Smooth muscle cell (in vitro differentiated cells): ENCODE measurements at regions not wholly inside any gene's neighbourhood (a gene's known extent, or its start where the extent isn't known, plus 50 kb on each side); places are given as distances from the start of the nearest gene placed in this dataset.

ENCODE experiments used
- DNase-seq: peaks from one replicate; lab custom pipeline; 2025; ENCODE audit not compliant: unreplicated experiment; lab: John Stamatoyannopoulos, UW
- H2AFZ ChIP-seq: fragments of 200-600 bp; sonication (generic); 2 replicates; pipeline ENCODE4 v1.6.0; 2016; ENCODE audit warnings: antibody characterized with exemption, low read depth, mild to moderate bottlenecking
- H3F3A ChIP-seq: fragments of 200-600 bp; sonication (generic); 2 replicates; pipeline ENCODE4 v1.6.0; 2017; ENCODE audit warnings: antibody characterized with exemption, low read depth
- H3K27ac ChIP-seq: fragments of 200-600 bp; sonication (generic); 2 replicates; pipeline ENCODE4 v1.5.1; 2016; ENCODE audit warnings: low read depth, mild to moderate bottlenecking
- H3K27me3 ChIP-seq: fragments of 200-600 bp; sonication (generic); 2 replicates; pipeline ENCODE4 v1.6.1; 2016; ENCODE audit warnings: low read depth, mild to moderate bottlenecking
- H3K36me3 ChIP-seq: fragments of 200-600 bp; sonication (generic); 2 replicates; pipeline ENCODE4 v1.5.1; 2016; ENCODE audit warnings: low read depth
- H3K4me1 ChIP-seq: fragments of 200-600 bp; sonication (generic); 2 replicates; pipeline ENCODE4 v1.5.1; 2016; ENCODE audit warnings: low read depth
- H3K4me2 ChIP-seq: fragments of 200-600 bp; sonication (generic); 2 replicates; pipeline ENCODE4 v1.6.0; 2016; ENCODE audit warnings: mild to moderate bottlenecking
- H3K4me3 ChIP-seq: fragments of 200-600 bp; sonication (generic); 2 replicates; pipeline ENCODE4 v1.5.1; 2016; ENCODE audit warnings: mild to moderate bottlenecking
- H3K79me2 ChIP-seq: fragments of 200-600 bp; sonication (generic); 2 replicates; pipeline ENCODE4 v1.6.0; 2016; ENCODE audit warnings: low read depth, mild to moderate bottlenecking
- H3K9ac ChIP-seq: fragments of 200-600 bp; sonication (generic); 2 replicates; pipeline ENCODE4 v1.6.0; 2016; ENCODE audit warnings: low read depth
- H3K9me3 ChIP-seq: fragments of 200-600 bp; sonication (generic); replicated peaks from 2 replicates; pipeline ENCODE4 v1.5.1; 2016; ENCODE audit warnings: low read depth
- H4K20me1 ChIP-seq: fragments of 200-600 bp; sonication (generic); 2 replicates; pipeline ENCODE4 v1.6.0; 2016; ENCODE audit warnings: low read depth
- WGBS: methylation state at CpG from one replicate; pipeline ENCODE4 v1.1.7; 2016; ENCODE audit warnings: low lambda C conversion rate; 5-methylcytosine and 5-hydroxymethylcytosine counted together
- TF ChIP-seq, protein P1 (sequence below): fragments of 200-600 bp; sonication (generic); IDR thresholded peaks from 2 replicates; pipeline ENCODE4 v1.5.1; 2017; ENCODE audit warnings: borderline replicate concordance, mild to moderate bottlenecking, antibody characterized with exemption; ENCODE audit not compliant: insufficient read depth, poor library complexity, severe bottlenecking

GRCh38 chr5:125336401-125336800 lies 590.0 kb upstream of the ZNF608 start:
- Histone ChIP-seq H3F3A (no peaks in the 10 kb centered on the region), H3K4me2 (no peak overlapping the region), H3K4me1 (peaks cover 10% of the 10 kb centered on the region), H4K20me1 (no peaks in the 10 kb centered on the region), H3K27ac (no peak overlapping the region), H3K36me3 (no peaks in the 10 kb centered on the region), H3K4me3 (no peak overlapping the region), H2AFZ (no peak overlapping the region), H3K79me2 (no peaks in the 10 kb centered on the region), H3K27me3 (no peaks in the 10 kb centered on the region), H3K9ac (no peak overlapping the region), H3K9me3 (no peaks in the 10 kb centered on the region)
- TF ChIP-seq, protein P1, sequence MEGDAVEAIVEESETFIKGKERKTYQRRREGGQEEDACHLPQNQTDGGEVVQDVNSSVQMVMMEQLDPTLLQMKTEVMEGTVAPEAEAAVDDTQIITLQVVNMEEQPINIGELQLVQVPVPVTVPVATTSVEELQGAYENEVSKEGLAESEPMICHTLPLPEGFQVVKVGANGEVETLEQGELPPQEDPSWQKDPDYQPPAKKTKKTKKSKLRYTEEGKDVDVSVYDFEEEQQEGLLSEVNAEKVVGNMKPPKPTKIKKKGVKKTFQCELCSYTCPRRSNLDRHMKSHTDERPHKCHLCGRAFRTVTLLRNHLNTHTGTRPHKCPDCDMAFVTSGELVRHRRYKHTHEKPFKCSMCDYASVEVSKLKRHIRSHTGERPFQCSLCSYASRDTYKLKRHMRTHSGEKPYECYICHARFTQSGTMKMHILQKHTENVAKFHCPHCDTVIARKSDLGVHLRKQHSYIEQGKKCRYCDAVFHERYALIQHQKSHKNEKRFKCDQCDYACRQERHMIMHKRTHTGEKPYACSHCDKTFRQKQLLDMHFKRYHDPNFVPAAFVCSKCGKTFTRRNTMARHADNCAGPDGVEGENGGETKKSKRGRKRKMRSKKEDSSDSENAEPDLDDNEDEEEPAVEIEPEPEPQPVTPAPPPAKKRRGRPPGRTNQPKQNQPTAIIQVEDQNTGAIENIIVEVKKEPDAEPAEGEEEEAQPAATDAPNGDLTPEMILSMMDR, result no peak
- DNase-seq, result no peak
- WGBS, result 39% methylated on average over 2 of the region's 2 CpGs

- no peaks in the 10 kb centered on the region for H3K79me2 ChIP-seq
- H3F3A ChIP-seq, result no peaks in the 10 kb centered on the region
- H3K36me3 ChIP-seq, result no peaks in the 10 kb centered on the region
- TF ChIP-seq, protein P1, result no peak
- no peak overlapping the region for H3K27ac ChIP-seq
- no peaks in the 10 kb centered on the region for H3K9me3 ChIP-seq
- H3K4me3 ChIP-seq, result no peak overlapping the region
- no peak overlapping the region for H3K9ac ChIP-seq
- H2AFZ ChIP-seq, result no peak overlapping the region
- DNase-seq, result no peak
- peaks cover 10% of the 10 kb centered on the region for H3K4me1 ChIP-seq
- no peaks in the 10 kb centered on the region for H4K20me1 ChIP-seq
- H3K27me3 ChIP-seq, result no peaks in the 10 kb centered on the region
- 85% methylated on average over 2 of the region's 2 CpGs for WGBS
- no peak overlapping the region for H3K4me2 ChIP-seq
Observed at GRCh38 chr5:125337294-125337693, 590.9 kb upstream of the ZNF608 start.

- DNase-seq, result no peak
- Histone ChIP-seq H3K4me3 (no peak overlapping the region), H3K9ac (no peak overlapping the region), H3K4me1 (peaks cover 10% of the 10 kb centered on the region), H3K9me3 (no peaks in the 10 kb centered on the region), H2AFZ (no peak overlapping the region), H3K27ac (no peak overlapping the region), H3K36me3 (no peaks in the 10 kb centered on the region), H3F3A (no peaks in the 10 kb centered on the region), H3K27me3 (no peaks in the 10 kb centered on the region), H3K79me2 (no peaks in the 10 kb centered on the region), H3K4me2 (no peak overlapping the region), H4K20me1 (no peaks in the 10 kb centered on the region)
- WGBS, result 90% methylated on average over 2 of the region's 2 CpGs
- TF ChIP-seq, protein P1, result no peak
Observed at GRCh38 chr5:125338440-125339174, 592.2 kb upstream of the ZNF608 start.

- no peak overlapping the region for H3K9ac ChIP-seq
- 100% methylated on average over 1 of the region's 1 CpG for WGBS
- no peaks in the 10 kb centered on the region for H3K27me3 ChIP-seq
- peaks cover 10% of the 10 kb centered on the region for H3K4me1 ChIP-seq
- H3K4me2 ChIP-seq, result no peak overlapping the region
- DNase-seq, result no peak
- H3K27ac ChIP-seq, result no peak overlapping the region
- H3K4me3 ChIP-seq, result no peak overlapping the region
- no peaks in the 10 kb centered on the region for H3K9me3 ChIP-seq
- H3F3A ChIP-seq, result no peaks in the 10 kb centered on the region
- no peaks in the 10 kb centered on the region for H3K36me3 ChIP-seq
- TF ChIP-seq, protein P1, result no peak
- no peaks in the 10 kb centered on the region for H3K79me2 ChIP-seq
- H4K20me1 ChIP-seq, result no peaks in the 10 kb centered on the region
- no peak overlapping the region for H2AFZ ChIP-seq
Observed at GRCh38 chr5:125341436-125341835, 595.0 kb upstream of the ZNF608 start.
